Cardiac fibroblast (primary cell): ENCODE measurements at regions not wholly inside any gene's neighbourhood (a gene's known extent, or its start where the extent isn't known, plus 50 kb on each side); places are given as distances from the start of the nearest gene placed in this dataset.

Experiments used
- DNase-seq, 2 donors: peaks; one replicate each; pipeline versions ENCODE4 v3.0.0 to v3.0.0-alpha.2; 2010; ENCODE audit warnings: low read depth in 2 of 2
- H3K4me3 ChIP-seq, 2 donors: replicated peaks in 1 of 2; 1 replicate in 1 of 2; 2 replicates in 1 of 2; pipeline ENCODE4 v1.5.1; 2011; ENCODE audit warnings: low read depth in 2 of 2, low read length in 2 of 2, mild to moderate bottlenecking in 2 of 2, moderate library complexity in 1 of 2
- TF ChIP-seq, protein P1 (sequence below): IDR thresholded peaks from one replicate; pipeline ENCODE4 v1.5.1; 2011; ENCODE audit warnings: low read depth, mild to moderate bottlenecking, low read length, inconsistent platforms

GRCh38 chr20:22080985-22081384, 375.5 kb downstream of the PAX1 start:
- TF ChIP-seq, protein P1, sequence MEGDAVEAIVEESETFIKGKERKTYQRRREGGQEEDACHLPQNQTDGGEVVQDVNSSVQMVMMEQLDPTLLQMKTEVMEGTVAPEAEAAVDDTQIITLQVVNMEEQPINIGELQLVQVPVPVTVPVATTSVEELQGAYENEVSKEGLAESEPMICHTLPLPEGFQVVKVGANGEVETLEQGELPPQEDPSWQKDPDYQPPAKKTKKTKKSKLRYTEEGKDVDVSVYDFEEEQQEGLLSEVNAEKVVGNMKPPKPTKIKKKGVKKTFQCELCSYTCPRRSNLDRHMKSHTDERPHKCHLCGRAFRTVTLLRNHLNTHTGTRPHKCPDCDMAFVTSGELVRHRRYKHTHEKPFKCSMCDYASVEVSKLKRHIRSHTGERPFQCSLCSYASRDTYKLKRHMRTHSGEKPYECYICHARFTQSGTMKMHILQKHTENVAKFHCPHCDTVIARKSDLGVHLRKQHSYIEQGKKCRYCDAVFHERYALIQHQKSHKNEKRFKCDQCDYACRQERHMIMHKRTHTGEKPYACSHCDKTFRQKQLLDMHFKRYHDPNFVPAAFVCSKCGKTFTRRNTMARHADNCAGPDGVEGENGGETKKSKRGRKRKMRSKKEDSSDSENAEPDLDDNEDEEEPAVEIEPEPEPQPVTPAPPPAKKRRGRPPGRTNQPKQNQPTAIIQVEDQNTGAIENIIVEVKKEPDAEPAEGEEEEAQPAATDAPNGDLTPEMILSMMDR, result no peak
- no peak for DNase-seq
- H3K4me3 ChIP-seq, result no peak overlapping the region

DNA sequence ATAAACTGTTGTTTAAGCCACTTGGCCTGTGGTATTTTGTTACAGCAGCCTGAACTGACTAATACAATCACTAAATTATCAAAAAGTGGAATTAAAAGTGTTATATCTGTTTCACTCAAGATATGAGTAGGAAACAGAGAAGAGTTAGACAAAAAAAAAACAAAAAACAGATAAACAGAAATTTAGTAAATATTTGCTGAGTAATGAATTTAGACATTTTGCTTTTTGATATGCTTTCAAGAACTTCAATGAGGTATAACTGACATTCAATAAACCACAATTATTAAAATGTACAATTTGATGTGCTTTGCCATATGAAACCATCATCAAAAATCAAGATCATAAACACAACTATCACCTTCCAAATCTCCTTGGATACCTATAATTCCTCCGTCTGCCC, 369.2 kb downstream of the PAX1 start:
- no peak overlapping the region for H3K4me3 ChIP-seq
- TF ChIP-seq, protein P1, result no peak
- DNase-seq, result no peak

DNA sequence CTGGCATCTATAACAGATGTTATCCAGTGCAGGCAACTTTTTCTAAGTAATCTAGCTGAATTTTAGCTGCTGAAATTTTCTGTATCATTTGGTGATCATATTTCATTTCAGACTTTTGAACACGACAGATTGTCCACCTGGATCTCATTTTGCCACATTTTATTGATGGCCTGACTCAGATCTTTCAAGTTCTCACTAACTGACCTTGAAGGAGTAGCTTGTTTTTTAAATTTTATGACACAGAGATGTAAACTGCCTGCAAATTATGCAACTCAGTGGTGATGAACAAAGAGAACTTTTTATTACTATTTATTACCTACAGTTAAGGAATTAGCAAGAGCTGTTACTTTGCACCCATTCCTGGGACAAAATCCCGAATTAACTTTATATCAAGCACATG, 366.4 kb downstream of the PAX1 start:
- TF ChIP-seq, protein P1, result no peak
- no peak overlapping the region for H3K4me3 ChIP-seq
- DNase-seq, result no peak

- H3K4me3 ChIP-seq, result no peak overlapping the region
- no peak for DNase-seq
- TF ChIP-seq, protein P1, result no peak
Observed at GRCh38 chr20:22070610-22071058, 365.2 kb downstream of the PAX1 start.

- DNase-seq, result no peak
- TF ChIP-seq, protein P1, result no peak
- no peak overlapping the region for H3K4me3 ChIP-seq
Observed at GRCh38 chr20:22063753-22064152, 358.3 kb downstream of the PAX1 start.

GRCh38 chr20:22062874-22063273, 357.4 kb downstream of the PAX1 start:
- DNase-seq, result no peak
- TF ChIP-seq, protein P1, result no peak
- no peak overlapping the region for H3K4me3 ChIP-seq

GRCh38 chr20:22060610-22061009, 355.1 kb downstream of the PAX1 start:
- no peak overlapping the region for H3K4me3 ChIP-seq
- TF ChIP-seq, protein P1, result no peak
- DNase-seq, result no peak
